GM13976 (cell line): ENCODE measurements at regions not wholly inside any gene's neighbourhood (a gene's known extent, or its start where the extent isn't known, plus 50 kb on each side); places are given as distances from the start of the nearest gene placed in this dataset.

ENCODE experiments used
- DNase-seq: peaks from one replicate; pipeline ENCODE4 v3.0.0; 2012; ENCODE audit warnings: low spot score
- in situ Hi-C: fragments of 300-500 bp; cut with MboI; formaldehyde crosslinking; loops from one replicate; pipeline ENCODE4 v1.12.0; 2022; ENCODE audit warnings: low sequenced_read_pairs, mixed read lengths, inconsistent platforms; ENCODE audit not compliant: unreplicated experiment
- TF ChIP-seq, protein P1 (sequence below): IDR thresholded peaks from 2 replicates; pipeline ENCODE4 v1.5.1; 2012; ENCODE audit warnings: borderline replicate concordance, mild to moderate bottlenecking; ENCODE audit not compliant: insufficient read depth; ENCODE audit errors: extremely low read depth, missing control alignments, control extremely low read depth

GRCh38 chr12:107243341-107243740 is 150.0 kb upstream of the CRY1 start:
- in situ Hi-C loops = no loop called here
- DNase-seq = no peak
- TF ChIP-seq, protein P1, sequence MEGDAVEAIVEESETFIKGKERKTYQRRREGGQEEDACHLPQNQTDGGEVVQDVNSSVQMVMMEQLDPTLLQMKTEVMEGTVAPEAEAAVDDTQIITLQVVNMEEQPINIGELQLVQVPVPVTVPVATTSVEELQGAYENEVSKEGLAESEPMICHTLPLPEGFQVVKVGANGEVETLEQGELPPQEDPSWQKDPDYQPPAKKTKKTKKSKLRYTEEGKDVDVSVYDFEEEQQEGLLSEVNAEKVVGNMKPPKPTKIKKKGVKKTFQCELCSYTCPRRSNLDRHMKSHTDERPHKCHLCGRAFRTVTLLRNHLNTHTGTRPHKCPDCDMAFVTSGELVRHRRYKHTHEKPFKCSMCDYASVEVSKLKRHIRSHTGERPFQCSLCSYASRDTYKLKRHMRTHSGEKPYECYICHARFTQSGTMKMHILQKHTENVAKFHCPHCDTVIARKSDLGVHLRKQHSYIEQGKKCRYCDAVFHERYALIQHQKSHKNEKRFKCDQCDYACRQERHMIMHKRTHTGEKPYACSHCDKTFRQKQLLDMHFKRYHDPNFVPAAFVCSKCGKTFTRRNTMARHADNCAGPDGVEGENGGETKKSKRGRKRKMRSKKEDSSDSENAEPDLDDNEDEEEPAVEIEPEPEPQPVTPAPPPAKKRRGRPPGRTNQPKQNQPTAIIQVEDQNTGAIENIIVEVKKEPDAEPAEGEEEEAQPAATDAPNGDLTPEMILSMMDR = no peak

- TF ChIP-seq, protein P1 = no peak
- DNase-seq = no peak
- in situ Hi-C loops = no loop called here
Observed at GRCh38 chr12:107244584-107244983, 151.2 kb upstream of the CRY1 start.

DNA sequence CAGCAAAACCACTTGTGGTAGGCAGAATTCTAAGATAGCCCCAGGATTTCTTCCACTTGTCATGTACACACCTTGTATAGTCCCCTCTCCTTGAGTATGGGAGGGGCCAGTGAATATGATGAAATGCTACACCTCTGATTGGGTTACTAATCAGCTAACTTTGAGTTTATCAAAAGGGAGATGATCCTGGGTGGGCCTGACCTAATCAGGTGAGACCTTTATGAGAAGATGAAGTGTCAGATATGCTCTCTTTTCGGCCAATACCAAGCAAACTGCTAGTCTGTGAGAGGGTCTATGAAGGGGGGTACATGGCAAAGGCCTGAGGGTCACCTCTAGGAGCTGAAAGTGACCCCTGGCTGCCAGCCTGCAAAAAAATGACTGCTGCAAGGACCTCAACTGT is 154.3 kb upstream of the CRY1 start:
- TF ChIP-seq, protein P1 = no peak
- DNase-seq = no peak
- in situ Hi-C loops = no loop called here

DNA sequence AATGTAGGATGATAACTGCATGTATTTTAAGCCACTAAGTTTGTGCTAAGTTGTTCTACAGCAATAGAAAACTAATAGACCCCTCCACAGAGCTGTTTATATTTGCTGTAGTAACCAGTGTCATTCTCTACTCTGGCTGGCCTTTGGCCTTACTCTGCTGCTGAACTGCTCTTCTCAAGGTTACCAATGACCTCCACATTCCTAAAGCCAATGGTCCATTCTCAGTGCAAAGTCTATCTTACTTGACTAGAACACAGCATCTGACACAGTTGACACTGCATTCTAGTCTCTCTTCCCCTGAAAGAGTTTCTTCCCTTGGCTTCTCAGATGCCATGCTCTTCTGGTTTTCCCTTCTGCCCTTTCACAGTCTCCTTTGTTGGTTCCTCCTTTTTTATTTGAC is 154.8 kb upstream of the CRY1 start:
- in situ Hi-C loops = no loop called here
- TF ChIP-seq, protein P1 = no peak
- DNase-seq = no peak

DNA sequence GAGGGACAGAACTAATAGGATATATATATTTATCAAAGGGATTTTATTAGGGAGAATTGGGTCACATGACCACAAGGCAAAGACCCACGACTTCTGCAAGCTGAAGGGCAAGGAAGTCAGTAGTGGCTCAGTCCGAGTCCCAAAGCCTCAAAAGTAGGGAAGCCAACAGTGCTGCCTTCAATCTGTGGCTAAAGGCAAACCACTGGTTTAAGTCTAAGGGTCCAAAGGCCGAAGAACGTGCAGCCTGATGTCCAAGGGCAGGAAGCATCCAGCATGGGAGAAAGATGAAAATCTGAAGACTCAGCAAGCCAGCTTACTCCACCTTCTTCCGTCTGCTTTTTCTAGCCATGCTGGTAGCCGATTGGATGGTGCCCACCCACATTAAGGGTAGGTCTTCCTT is 157.9 kb upstream of the CRY1 start:
- TF ChIP-seq, protein P1 = no peak
- in situ Hi-C loops = no loop called here
- no peak for DNase-seq

GRCh38 chr12:107253361-107253760 is 160.0 kb upstream of the CRY1 start:
- in situ Hi-C loops = no loop called here

More at GRCh38 chr12:107253361-107253760, 160.0 kb upstream of the CRY1 start:
- DNase-seq = no peak
- TF ChIP-seq, protein P1 = no peak
